ENCODE measurements at regions not wholly inside any gene's neighbourhood (a gene's known extent, or its start where the extent isn't known, plus 50 kb on each side); places are given as distances from the start of the nearest gene placed in this dataset.

DNA sequence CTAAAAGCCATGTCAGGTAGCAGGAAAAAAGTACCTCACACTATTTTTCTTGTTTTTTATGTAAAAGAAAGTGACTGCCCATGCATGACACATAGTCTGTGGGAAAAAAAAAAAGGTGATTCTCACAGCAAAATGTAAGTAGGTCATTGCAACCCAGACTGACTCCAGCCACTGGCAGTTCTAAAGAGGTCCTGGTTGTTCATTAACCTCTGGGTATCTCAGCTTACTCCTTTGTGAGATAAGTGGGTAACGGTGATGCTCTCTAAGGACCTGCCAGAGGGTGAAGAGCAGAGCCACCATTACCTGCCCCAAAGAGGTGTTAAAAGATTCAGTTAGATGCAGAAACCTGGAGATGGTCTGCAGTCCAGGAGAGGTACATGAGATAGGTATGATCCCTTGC is 531.9 kb downstream of the GRIN2A start:
- DNase-seq (ENCODE audit: low read depth): no peak
- H3K4me3 ChIP-seq (ENCODE audit: low read depth, low read length): no peak overlapping the region
- TF ChIP-seq CTCF (IDR thresholded peaks at IDR 0.05; ENCODE audit: control insufficient read depth, extremely low read depth, insufficient read depth): no peak

- DNase-seq (ENCODE audit: low read depth): no peak
- no peak for TF ChIP-seq CTCF (IDR thresholded peaks at IDR 0.05; ENCODE audit: control insufficient read depth, extremely low read depth, insufficient read depth)
- no peak overlapping the region for H3K4me3 ChIP-seq (ENCODE audit: low read depth, low read length)
Measured at GRCh38 chr16:9655051-9655450, 527.2 kb downstream of the GRIN2A start.

GRCh38 chr16:9657641-9658040 is 524.6 kb downstream of the GRIN2A start:
- no peak for DNase-seq (ENCODE audit: low read depth)
- H3K4me3 ChIP-seq (ENCODE audit: low read depth, low read length): no peak overlapping the region
- TF ChIP-seq CTCF (IDR thresholded peaks at IDR 0.05; ENCODE audit: control insufficient read depth, extremely low read depth, insufficient read depth): no peak

DNA sequence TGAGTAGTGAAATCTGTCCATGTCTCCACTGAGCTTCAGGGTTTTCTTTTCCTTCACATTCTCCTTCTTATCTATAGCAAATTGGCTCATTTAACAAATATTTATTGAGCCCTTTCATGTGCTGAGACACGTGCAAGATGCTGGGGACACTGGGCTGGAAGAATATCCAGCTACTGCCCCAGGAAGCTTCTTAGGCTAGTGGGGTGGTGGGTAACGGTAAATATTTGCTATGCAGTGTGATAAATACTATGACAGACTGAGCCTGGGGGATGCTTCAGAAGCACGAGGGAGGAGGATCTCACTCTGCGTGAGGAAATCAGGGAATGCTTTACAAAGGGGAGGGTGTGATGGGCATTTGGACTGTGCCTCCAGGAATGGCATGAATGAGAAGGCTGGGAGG is 524.1 kb downstream of the GRIN2A start:
- TF ChIP-seq CTCF (IDR thresholded peaks at IDR 0.05; ENCODE audit: control insufficient read depth, extremely low read depth, insufficient read depth): no peak
- no peak overlapping the region for H3K4me3 ChIP-seq (ENCODE audit: low read depth, low read length)

GRCh38 chr16:9658586-9658985 is 523.6 kb downstream of the GRIN2A start:
- no peak overlapping the region for H3K4me3 ChIP-seq (ENCODE audit: low read depth, low read length)
- TF ChIP-seq CTCF (IDR thresholded peaks at IDR 0.05; ENCODE audit: control insufficient read depth, extremely low read depth, insufficient read depth): no peak
- DNase-seq (ENCODE audit: low read depth): no peak

More for the DNA sequence above, 524.1 kb downstream of the GRIN2A start:
- no peak for DNase-seq (ENCODE audit: low read depth)

DNA sequence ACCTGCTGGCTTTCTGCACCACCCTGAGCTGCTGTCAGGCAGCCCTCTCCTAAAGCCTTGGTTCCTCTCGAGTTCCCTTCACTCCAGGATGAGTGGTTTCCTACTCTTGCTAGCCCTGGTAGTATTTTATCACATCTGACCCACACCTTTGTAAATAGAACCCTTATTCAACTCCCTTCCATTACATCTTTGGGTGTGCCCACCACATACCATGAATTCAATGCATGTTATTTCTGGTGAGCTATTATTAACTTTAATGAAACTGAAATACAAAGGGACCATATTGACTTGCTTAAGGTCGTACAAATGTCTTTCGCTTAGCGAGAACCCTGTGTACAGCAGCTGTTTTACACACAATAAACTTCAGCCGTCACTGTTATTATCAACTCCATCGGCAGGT is 521.3 kb downstream of the GRIN2A start:
- no peak for TF ChIP-seq CTCF (IDR thresholded peaks at IDR 0.05; ENCODE audit: control insufficient read depth, extremely low read depth, insufficient read depth)
- no peak for DNase-seq (ENCODE audit: low read depth)
- H3K4me3 ChIP-seq (ENCODE audit: low read depth, low read length): no peak overlapping the region

DNA sequence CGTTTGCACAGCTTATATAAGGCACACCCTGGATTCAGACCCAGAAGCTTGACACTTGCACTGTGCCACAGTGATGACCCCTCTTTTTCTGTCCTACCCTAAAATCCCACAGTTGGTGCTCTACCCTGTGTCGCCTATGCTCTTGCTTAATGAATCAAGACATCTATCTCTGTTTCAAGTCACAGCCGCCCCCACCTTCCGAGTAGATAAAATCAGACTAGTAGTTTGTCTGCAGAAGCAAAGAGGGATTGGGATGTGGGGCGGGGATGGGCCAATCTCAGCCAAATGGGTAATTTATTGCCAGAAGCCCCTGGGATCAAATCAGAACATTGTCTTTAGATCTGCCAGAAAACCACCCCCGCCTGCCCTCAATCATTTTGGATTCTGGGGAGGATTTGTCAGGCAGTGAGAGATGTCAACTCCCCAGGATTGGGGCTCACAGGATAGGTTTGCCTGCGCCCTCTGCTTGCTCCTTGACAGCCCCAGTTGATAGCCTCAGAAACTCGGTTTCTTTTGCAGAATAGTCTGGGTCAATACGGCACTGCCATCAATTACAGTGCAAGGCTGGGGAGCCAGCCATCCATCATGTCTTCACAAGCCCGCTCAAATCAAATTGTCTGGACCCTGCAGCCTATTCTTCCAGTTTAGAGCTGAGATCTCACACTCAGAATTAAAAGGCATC is 520.8 kb downstream of the GRIN2A start:
- no peak overlapping the region for H3K4me3 ChIP-seq (ENCODE audit: low read depth, low read length)
- no peak for DNase-seq (ENCODE audit: low read depth)
- TF ChIP-seq CTCF (IDR thresholded peaks at IDR 0.05; ENCODE audit: control insufficient read depth, extremely low read depth, insufficient read depth): no peak

Measured in LNCaP clone FGC (cell line).